HG03103 (cell line): ENCODE measurements at regions not wholly inside any gene's neighbourhood (a gene's known extent, or its start where the extent isn't known, plus 50 kb on each side); places are given as distances from the start of the nearest gene placed in this dataset.

Source experiments
- ATAC-seq: cut with Tn5 transposase; IDR thresholded peaks from one replicate; pipeline ENCODE4 v1.9.1; 2021; ENCODE audit warnings: low read depth; ENCODE audit not compliant: unreplicated experiment

DNA sequence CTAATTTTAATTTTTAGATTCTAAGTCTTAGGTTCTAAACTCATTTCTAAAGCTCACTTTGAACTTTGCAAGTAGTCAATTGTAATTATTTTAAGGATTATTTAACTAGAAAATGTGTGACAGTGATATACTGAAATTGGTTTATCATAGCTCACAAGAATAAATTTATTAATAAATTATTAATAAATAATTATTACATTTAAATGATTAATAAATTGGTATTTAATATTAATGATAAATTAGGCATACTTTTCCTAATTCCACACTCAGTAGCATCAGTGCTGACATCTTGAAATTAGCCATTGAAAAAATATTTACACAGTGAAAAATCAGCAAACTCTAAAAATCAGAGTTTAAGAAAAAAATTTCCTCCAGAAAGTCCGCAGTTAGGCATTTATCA, 433.7 kb downstream of the FIGN start:
- ATAC-seq, result no peak

DNA sequence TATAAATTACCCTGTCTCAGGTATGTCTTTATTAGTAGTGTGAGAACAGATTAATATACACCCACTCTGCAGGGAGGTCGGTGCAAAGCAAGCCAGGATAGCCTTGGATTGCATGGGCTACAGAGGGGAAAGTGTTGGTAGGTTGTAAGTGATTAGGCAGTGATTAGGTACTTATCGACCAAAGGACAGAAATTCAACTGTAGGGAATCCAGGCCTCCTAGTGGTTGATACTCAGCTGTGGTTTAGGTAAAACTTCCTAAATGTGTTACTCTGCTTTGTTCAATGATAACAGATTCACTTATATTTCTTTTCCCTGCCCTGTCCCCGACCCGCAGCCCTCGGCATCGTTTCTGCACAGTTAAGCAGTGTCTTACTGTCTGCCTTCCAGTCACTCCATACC, 444.0 kb downstream of the FIGN start:
- ATAC-seq, result no peak

DNA sequence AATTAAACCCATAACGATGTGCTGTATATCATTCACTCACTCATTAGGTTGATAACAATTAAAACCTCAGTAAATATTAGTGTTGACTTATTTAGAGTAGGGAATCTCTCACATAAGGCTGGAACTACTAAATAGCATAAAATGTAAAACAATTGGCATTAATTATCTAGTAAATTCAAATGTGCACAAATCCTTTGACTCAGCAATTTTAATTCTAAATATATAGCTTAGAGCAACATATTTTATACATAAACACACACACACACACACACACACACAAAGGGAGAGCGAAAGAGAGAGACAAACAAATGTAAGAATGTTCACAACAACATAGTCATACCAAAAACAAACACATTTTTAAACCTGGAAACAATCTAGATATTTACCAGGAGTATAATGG, 443.1 kb upstream of the KCNH7 start:
- ATAC-seq, result no peak

DNA sequence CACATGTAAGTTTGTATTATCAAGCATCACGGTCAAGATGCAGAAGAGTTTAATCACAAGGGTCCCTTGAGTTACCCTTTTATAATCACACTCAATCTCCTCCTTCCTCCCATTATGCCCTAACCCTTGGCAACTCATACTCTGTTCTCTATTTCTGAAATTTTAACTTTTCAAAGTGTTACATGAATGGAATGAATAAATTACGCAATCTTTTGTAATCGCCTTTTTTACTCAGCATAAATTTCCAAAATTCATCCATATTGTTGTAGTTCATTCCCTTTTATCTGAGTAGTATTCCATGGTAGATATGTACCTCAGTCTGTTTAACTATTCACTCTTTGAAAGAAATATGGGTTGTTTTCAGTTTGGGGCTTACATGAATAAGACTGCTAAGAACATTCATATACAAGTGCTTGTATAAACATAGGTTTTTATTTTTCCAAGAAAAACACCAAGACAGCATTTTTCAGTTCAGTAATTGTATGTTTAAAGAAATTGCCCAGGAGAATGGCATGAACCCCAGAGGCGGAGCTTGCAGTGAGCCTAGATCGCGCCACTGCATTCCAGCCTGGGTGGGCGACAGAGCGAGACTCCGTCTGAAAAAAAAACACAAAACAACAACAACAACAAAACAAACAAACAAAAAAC, 430.9 kb upstream of the KCNH7 start:
- no peak for ATAC-seq

DNA sequence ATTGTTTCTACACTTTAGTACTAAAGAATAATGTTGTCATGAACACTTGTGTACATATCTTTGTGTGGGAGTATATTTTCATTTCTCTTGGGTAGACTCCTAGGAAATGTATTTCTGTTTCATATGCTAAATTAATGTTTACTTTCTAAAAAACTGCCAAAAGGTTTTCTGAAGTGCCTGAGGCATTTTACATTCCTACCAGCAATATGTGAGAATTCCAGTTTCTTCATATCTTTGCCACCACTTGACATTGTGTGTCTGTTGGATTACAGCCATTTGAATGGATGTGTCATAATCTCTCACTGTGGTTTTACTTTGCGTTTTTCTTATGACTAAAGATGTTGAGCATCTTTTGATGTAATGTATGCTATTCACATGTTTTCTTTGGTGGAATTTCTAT, 428.2 kb upstream of the KCNH7 start:
- ATAC-seq, result no peak

DNA sequence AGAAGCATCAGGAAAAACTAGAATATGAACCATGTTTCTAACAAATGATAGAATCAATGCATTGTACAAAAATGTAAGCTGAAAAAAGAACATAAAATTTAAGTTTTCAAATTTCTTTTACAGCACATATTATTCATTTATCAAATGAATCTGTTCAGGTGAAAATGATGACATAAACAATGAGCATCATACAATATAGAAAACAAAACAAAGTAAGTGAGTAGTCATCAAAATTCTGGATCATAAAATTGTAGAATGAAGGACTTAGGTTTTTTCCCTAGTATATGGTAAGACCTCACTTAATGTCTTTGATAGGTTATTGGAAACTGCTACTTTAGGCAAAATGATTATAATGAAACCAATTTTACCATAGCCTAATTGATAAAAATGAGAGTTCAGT, 427.0 kb upstream of the KCNH7 start:
- no peak for ATAC-seq

DNA sequence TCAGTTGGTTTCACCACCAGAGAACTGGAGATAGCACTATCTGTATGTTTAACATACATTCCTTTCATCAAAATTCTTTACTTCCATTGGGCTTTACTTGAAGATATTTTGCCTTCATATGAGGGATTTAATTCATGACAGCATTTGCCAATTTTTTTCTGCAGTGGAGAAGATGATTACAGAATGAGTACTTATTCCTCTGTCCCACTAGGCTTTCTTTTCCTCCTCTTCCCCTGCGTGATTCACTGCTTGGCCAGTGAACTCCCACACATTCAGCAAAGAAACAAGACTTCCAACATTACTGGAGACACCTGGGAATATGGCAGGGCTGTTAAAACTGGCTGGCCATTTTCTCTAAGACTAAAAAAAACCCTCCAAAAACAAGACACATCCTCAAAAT, 425.8 kb upstream of the KCNH7 start:
- no peak for ATAC-seq

DNA sequence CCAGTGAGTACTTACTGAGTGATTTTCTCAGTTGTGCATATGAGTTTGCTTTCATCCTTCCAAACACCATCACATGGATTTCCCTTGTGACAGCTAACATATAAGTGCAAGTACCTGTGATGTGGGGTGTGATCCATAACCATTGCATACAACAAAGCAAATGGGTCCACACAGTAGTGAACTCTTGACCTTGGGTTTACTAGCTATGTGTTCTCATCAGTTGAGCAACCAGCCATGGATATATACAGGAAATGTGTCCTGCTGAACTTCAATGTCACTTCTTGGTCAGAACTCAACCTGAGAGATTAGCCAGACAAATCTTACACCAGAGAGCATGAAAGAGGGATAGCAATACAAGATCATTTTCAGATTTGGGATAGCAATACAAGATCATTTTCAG, 420.9 kb upstream of the KCNH7 start:
- ATAC-seq, result no peak

DNA sequence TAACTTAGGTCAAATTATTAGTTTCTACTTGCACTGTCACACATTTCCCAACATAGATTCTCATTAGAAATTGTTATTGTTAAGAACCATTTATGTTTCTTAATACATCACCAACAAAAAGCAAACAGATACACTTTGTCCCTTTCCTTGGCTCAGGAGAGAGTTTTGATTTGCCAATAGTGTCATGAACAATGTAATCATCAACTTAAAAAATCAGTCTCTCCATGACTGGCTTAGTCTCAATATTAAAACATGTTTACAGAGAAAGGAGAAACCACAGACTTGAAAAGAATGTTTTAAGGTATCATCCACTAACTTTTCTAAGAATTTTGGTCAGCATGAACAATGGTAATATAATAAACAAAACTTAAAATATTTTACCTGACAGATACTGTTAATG, 416.5 kb upstream of the KCNH7 start:
- ATAC-seq, result no peak

DNA sequence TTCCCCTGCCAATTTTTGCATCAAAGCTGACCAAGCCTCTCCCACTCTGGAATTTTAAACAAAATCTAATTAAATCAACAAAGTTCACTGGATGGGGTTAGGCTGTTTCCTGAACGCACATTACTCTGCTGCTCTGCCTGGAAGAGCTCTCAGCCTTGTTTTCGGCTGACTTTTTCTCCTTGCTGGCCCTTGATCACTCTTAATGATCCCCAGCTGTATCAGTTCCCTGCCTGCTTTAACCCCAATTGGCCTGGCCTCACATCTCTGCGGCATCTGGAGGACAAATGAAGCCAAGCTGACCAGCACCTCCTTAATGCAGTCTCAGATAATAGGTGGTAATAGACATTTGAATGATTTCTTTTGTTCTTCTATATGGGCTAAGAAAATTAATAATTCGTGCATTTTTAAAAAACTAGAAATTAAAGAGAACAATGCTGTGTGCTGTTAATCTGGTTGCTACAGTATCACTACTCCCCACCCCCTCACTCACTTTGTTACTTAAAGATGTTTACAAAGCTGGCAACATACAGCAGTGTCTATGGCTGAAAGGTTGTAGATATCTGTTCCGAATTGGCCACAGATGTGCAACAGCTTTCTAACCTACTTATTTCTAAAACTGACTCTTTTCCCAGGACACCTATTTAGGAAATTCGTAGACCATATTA, 415.2 kb upstream of the KCNH7 start:
- ATAC-seq, result no peak

DNA sequence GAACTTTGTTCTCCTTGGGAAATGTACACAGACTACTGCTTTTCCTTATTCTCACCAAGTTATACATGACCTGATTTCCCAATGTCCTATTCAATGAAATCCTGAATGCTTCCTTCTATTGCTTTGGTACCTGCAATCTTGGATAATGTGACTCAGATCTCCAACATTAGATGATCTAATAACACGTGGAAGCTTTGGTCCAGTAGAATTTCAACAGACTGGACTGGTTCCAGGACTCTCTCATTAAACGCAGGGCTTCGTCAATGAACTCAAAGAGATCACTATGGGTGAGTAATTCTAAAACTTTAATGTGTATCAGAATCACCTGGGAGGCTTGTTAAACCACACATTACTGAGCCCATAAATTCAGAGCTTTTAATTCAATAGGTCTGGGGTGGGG, 413.6 kb upstream of the KCNH7 start:
- ATAC-seq, result no peak

DNA sequence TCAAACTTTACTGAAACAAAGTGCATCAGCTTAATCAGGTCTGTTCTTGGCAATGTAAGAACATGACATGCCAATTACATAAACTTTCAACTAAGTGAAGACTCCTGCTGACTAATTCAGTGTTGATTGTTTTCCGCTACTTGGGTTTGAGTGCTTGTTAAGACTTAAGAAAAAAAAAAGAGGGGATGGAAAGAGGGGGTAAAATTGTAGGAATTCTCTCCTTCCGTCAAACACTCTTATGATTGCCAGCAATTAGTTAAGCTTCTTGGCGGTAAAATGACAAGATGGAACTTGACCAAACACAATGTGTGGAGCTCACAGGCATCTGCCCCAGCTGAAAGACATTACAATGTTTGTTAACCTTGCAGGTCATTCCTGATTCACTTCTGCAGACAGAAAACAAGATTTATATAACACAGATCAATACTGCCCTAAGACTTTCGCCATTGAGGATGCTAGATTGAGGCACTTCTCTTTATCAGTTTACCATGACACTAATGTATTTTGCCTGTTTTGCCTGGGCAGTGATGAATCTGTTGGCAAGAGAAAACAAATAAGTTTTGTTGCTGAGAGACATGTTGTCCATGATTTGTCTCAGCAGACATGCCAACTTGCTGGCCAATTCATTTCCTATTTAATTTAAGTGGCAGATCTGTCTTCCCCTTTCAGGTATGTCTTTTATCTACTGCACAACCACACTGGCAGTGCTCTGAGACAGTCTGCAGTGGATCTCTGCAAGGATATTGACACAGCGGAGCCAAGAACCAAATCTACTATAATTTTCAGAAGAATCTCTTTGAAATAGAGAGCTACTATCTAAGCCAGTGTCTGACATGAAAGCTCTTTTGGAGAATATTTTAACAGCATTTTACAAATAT, 410.0 kb upstream of the KCNH7 start:
- ATAC-seq, result no peak

DNA sequence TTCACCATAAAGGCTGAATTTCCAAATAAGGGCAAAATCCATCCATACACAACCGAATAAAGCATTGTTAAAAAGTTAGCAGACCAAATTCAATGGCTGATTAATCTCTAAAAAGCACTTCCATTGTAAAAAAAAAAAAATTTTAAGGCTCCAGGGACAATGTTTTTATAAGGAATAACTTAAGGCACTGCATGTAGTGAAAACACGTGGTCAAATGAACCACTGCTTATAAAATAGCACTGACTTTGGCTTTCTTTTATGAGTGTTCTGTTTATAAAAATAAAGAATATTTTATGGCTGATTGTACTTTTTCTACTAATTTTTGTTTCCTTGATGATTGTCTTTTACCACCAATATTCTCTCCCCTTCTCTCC, 409.3 kb upstream of the KCNH7 start:
- no peak for ATAC-seq

DNA sequence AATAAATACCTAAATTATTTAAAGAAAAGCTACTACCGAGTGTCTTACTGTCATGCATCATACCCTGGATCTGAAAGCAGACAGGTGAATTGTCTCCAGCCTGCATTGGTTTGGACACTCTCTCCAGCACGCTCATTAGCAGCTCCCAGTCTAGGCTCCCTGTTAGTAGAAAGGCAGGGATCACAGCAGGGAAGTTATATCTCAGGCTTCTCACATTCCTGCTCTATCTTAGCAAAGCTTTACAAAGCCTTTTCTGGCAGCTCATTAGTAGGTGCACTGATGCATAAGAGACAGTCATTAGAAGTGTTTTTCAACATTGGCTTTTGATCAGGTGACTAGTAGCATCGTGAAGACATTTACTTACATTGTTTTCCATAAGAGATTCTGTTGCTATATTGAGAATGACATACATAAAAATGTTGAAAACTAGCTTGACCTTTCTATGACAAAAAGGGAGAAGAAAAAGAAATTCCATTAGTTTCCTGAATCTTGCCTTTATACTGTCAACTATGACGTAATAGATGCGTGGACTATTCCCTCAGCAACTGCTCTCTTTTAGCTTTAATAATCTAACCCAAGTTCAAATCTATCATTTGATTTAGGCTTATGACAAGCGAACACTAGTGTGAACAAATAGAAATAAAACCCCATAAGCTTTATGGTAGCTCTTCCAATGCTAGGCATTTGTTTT, 408.7 kb upstream of the KCNH7 start:
- ATAC-seq, result no peak

DNA sequence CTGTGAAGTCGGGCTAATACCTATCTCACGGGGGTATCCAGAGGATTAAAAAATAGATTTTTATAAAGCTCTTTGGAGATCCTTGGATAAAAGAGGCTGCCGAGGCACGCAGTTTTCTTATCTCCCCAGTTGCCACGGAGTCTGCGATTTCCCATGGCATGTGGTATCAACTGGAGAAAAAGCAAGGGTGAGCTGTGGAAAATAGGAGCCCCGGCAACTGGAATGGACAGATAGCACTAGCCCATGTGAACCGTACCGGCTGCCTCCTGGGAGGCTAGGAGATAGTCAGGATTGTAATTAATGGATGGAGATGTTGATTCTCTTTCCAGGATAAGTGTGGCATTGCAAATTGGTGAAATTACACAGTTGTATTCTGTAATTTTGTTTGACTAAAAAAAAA, 407.6 kb upstream of the KCNH7 start:
- ATAC-seq, result no peak

DNA sequence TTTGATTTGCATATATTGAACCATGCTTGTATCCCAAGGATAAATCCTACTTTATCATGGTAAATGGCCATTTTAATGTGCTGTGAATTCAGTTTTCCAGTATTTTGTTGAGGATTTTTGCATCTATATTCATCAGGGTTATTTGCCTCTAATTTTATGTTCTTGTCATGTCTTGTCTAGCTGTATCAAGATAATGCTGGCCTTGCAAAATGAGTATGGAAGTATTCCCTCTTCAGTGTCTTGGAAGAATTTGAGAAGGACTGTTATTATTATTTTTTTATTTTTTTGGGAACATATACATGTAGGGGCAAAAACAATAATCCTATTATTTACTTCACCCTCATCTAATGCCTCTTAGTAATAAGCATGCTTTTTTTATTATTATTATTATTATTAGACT, 398.0 kb upstream of the KCNH7 start:
- no peak for ATAC-seq

DNA sequence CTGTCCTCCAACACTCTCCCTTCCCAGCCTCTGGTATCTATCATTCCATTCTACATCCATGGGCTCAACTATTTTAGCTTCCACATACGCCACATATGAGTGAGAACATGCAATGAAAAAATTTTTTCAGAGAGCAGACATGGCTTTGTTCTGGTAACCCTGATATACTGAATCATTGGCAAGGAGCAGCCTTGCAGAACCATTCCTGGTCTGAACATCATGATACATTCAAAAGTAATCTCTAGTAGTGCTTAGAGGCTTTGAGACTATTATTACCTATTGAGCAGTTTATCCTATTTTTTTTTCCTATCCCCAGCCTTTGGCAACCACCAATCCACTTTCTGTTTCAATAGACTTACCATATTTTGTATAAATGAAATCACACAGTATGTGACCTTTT, 393.1 kb upstream of the KCNH7 start:
- no peak for ATAC-seq

DNA sequence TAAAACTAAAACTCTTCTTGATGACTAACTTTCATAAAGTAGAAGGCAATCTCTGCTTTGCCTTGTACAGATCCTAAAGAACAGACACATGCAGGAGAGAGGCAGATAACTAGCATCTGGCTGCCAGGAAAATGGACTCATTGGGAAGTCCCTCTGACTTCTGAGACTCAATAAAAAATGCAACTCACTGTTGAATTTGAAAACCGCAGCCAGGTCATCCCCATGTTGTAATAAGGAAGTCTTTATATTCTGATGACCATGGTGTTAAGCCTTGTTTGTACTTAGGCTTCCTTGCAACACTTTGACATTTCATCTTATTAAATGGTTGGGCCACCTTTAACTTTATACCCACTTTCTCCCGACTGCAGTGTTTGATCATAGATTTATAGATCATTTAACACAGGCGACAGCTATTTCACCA, 375.1 kb upstream of the KCNH7 start:
- no peak for ATAC-seq

DNA sequence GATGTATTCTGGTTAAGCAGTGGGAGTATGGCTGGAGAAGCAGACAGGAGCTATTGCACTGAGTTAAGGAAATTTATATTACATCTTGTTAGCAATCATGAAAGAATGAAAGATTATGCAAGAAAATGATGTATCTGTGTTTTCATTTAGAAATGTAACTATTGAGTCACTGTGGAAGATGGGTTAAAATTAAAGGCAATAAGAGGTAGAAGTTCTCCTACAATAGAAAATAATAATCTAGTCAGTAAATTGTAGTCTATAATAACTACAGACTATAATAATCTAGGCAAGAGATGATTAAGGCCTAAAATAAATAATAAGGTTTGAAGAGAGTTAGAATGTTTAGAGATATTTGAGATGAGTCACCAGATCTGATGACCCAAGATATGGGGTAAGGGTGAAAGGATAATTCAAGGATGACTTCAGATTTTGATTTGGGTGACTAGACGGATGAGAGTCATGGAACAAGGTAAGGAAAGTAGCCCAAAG, 371.9 kb upstream of the KCNH7 start:
- no peak for ATAC-seq

DNA sequence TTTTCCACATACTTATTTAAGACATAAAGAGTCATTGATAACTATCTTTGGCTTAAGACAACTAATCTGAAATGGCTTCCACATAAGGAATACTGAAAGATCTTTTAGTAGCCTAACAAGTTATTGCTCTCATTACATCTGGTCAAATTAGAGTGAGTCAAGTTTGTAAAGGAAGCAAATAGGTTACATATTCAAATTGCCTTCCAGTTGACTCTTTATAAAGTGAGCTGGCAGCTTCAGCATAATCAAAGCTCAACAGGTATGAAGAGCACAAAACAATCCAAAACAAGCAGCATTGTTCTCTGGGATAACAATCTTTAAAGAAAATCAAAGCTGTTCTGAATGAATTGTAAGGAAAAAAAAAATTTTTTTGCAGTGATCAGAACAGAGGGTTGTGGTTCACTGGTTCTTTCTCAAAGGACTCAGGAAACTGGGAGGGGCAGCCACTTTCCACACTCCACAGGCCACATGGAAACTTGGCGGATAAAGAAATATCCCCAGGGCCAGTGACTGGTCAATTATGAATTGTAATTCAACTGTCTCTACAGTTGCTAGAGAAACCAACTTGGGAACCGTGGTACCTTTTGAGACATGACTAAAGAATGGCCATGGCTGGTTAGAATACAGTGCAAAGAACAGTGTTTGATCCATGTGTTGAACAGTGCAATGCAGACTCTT, 369.3 kb upstream of the KCNH7 start:
- ATAC-seq, result no peak
